Dedifferentiated amniotic fluid mesenchymal stem cell (primary cell): ENCODE measurements at regions not wholly inside any gene's neighbourhood (a gene's known extent, or its start where the extent isn't known, plus 50 kb on each side); places are given as distances from the start of the nearest gene placed in this dataset.
"Not testable (repeated sequence)": the region's sequence is repeated elsewhere in the genome, so short reads cannot be mapped to it uniquely, and the experiment has no call there.

Experiments used
- DNase-seq: peaks from one replicate; pipeline ENCODE4 v3.0.0-alpha.2; 2016; ENCODE audit errors: extremely low spot score

DNA sequence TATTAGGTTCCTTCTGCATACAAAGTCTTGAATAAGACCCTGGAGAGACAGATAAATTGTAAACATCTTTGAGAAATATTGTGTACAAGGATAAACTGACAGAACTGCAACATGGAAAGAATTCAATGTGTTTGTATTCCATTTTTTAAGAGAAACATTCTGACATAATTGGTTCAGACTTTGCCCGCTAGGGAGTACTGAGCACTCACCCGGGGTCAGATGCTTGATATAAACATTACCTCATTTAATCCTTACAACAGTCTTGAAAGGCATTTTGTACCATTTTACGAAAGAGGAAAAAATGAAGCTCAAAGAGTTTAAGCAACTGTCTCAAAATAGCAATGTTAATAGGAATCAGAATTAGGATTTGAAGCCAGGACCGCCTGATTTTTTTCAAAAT lies 416.7 kb upstream of the CRIM1 start:
- DNase-seq, result no peak

DNA sequence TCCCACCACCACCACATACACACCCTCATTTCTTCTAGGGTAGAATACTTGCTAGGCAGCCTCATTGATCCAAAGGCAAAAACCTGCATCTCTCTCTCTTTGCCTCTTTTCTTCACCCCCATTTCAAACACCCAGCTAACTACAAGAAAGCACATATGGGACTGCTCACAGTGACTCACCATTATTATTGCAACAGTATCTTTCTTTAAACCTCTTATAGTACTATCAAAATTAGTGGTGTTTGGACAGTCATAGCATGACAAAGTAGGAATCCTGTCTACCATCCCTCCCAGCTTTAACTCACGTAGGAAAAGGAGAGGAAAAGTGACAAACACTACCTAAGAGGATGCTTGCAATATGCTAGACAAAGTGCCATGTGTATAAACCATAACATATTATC lies 422.5 kb upstream of the CRIM1 start:
- no peak for DNase-seq

DNA sequence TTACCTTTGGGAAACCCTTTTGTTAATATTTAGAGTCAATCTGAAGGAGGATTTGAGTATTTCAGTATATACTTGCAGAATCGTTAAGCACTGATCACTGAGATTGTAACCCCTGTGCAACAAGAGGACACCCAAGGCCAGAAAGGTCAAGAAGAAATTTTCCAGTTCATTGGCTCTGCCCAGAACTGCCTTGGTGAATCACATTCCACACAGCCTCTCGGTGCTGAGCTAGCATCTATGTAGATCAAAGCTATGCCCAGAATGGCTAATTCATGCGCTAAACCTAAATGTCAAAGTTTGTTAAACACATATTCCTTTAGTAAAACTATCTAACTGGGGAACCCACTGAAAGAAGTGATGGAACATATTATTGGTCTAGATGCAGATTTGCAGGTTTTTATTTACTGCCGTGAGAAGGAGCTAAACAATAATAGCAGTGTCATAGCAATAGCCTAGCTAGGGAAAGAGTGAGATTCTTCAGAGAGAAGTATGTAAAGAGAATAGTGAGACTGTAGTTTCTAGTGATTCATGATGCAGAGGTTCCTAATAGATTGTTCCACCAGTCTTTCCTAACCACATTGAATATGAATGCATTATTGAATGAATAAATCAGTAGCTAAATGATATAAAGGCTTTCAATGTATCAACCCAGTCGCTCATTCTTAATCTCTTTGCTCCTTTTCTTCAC lies 423.2 kb upstream of the CRIM1 start:
- DNase-seq, result no peak

DNA sequence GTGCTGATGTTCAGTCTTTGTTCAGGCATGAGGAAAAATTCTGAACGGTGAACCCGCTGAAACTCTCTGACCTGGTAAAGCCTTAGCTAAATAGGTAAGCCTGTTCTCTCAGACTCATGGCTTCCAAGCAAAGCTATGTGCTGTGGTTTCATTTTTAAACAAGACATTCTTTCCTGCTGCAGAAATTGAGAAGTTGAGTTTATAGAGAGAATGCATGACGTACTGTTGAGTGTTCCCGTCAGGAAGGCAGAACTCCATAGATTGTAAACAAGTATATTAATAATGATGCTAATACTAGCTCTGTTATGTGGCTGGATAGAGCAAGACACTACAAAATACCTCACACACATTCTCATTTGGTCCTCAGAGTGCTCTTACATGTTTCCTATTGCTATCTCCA lies 424.0 kb upstream of the CRIM1 start:
- no peak for DNase-seq

DNA sequence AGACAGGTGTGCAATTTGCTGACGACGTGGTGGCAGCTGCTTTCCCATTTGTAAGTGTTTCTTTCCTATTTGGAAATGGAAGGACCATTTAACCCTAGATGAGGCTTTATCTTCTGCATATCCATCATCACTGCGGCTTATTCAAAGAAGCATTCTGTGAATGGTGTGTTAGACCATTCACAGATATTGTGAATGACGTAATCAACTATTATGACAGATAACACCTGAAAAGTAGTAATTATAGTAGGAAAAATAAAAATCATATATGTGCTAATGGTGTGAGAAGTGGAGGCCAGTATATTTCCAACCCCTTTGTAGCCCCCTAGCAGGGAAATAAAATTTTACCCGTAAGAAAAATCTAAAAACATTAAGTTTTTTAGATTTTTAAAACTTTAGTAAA lies 424.5 kb upstream of the CRIM1 start:
- DNase-seq, result no peak

DNA sequence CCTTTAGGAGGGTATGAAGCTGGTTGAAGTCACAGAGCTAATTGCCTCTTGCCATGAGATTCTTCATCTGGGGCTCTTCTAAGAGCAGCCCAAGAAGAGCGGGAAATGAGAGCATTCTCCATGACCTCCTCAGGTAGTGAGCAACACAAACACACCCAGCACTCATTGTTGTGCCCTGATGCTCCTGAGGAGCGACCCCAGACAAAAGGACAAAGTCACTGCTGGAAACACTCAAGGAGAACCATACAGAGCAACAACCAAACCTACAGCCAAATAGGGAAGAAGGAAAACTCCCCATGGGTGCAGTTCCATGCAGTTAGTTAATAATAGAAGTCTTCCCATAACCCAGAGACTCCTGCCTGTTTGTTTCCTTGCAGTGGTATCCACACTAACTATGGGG lies 426.0 kb upstream of the CRIM1 start:
- no peak for DNase-seq

DNA sequence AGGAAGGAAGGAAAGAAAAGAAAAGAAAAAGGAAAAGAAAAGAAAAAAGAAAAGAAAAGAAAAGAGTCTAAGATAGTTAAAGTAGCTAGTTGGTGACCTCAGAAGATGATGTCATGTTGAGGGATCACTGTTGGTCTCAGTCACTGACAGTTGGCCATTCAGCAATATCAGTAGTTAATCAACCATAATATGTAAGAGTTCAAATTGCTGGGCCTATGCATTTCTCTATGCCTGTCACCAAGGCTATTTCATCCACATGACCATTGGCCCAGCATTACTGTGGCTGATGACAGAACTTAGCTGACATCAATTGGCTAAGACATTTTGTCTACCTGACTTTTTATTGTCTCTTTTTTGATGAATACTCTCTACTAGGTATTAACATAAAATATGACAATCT lies 435.5 kb upstream of the CRIM1 start:
- DNase-seq, result no peak

DNA sequence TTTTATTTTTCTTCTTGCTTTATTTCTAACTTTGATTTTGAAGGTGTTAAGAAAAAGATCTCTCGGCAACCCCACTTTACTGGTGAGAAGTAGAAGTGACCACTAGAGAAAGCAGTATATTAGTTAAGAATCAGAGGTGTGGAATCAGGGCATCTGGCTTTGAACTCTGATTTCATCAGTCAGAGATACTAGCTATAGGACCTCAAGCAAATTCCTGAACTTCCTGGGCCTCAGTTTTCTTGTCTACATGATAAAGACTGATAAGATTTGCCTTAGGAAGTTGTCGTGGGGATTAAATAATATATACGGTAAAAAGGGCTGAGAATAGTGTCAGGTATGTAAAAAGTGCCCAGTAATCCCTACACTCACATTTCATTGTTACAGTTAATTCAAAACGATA lies 440.3 kb upstream of the CRIM1 start:
- no peak for DNase-seq

DNA sequence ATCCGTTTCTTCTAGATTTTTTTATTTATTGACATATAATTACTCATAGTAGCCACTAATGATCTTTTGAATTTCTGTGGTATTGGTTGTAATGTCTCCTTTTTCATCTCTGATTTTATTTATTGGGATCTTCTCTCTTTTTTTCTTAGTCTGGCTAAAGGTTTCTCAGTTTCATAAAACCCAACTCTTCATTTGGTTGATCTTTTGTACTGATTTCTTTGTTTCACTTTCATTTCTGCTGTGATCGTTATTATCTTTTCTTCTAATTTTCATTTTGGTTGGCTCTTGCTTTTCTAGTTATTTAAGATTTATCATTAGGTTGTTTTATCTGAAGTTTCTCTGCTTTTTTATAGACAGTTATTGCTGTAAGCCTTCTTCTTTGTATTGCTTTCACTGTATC lies 463.6 kb upstream of the CRIM1 start:
- no peak for DNase-seq

DNA sequence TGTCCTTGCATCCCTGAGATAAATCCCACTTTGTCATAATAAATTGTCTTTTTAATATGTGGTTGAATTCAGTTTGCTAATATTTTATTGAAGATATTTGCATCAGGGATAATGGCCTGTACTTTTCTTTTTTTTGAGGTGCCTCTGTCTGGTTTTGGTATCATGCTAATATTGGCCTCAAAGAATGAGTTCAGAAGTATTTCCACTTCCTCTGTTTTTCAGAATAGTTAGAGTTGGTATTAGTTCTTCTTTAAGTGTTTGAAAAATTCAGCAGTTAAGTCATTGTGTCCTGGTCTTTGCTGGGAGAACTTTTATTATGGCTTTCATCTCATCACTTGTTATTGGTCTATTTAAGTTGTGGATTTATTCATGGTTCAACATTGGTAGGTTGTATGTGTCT lies 464.1 kb upstream of the CRIM1 start:
- no peak for DNase-seq

DNA sequence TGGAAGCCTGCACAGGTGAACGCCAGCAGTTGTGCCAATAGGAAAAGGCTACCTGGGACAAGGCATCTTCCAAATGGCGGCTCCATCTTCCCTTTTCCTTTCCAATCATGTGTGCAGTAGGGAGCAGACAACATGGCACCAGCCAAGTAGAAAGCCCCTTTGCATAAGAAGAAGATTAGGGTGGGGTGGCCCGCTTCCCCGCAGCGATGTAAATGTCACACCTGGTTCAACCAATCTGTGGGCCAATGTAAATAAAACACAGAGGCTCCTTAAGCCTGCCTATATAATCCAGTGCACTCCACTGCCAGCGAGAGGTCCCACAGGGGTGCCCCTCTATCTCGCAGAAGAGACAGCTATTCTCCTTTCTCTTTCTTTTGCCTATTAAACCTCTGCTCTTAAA lies 468.4 kb upstream of the CRIM1 start:
- no peak for DNase-seq

DNA sequence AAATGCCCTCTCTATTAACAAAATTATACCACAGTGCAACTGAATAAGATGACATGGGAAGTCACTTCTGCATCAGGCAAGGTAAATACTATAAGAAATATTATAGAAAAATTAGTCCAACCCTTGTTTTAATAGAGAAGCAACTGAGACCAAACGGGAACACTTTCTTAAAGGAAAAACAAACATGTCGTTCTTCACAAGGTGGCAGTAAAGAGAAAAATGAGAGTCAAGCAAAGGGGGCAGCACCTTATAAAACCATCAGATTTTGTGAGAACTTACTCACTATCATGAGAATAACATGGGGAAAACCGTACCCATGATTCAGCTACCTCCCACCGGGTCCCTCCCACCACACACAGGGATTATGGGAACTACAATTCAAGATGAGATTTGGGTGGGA lies 481.7 kb upstream of the CRIM1 start:
- no peak for DNase-seq

DNA sequence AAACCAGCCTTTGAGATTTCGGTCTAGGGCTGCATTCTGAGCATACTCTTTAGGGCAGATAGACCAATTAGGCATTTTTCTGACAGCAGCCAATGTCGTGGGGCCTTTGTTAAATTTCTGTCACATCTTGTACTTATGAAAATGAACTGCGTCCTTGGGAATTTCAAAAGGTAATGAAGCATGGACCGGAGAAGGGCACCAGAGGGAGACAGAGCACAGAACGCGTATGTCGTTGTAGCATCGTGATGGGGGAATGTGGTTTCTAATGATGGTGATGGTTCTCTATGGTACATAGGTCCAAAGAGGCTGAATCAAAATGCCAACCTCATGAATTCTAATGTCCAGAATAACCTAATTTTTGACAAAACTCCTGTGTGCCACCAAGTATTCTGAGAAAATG lies 483.9 kb upstream of the CRIM1 start:
- DNase-seq, result no peak

DNA sequence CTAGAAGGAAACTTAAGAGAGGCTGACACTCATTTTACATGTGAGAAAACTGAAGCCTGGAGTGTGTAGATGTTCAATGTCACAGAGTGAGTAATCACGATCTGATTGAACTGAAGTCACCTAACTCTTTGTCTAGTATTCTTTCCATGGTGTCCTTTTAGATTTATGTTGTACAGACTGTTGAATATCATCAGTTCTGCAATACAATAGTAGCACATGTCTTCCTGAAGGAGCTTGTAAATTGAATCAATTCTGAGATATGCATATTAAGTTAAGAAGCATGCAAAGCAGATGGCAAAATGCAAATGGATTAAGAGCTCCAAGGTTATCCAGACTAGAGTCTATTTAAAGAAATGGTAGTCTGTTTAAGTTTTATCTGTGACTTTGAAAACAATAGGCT lies 484.9 kb upstream of the CRIM1 start:
- DNase-seq, result no peak

DNA sequence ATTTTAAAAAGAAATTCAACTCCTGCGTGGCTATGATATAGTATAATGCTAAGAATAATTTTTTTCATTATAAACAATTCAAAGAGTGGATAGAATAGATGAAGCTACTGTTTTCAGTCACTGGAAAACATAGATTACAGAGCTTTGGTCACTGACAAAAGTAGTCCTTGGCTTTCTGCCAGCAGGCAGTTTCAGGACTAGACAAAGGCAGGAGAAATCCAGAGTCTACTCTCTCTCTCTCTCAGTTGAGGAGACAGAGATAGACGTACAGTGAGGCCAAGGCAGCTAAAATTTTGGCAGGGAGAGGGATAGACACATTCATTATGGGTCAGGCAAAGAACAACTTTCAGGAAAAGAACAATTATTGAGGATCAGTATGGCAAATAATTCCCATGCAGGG lies 491.4 kb upstream of the CRIM1 start:
- DNase-seq, result no peak

DNA sequence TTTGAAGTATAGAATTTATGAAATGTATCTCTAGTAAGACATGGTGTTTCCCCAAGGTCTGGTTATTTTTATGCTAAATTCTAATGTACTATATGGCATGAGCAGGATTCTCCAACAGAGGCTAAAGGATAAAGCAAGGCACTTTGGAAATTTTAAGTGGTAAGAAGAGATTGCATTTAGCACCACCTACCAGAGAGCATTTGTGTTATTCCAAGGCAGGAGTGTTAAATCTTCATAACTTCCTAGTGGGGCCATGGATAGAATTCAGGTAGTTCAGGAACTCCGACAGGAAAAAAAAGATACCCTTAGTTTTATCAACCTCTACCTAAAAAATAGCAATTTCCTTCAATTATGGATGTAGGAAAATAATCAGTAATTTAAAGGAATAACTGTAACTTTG lies 497.4 kb upstream of the CRIM1 start:
- no peak for DNase-seq

DNA sequence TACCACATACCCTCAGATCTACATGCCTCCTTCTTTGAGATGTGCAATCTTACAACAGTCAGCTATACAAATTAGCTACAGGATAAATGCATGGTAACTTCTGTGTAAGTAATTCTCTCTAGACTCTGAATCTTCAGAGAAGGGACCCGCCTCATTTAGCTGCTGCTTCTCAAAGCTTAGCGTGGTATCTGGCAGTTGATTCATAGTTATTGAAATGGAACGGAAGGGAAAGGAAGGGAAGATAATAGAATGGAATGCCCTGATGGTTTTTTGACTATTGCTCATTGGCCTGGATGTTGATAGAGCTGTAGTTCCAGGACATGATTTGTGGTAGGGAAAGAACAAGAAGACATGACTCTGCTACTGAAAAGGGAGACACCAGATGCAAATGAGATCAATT lies 498.1 kb upstream of the CRIM1 start:
- no peak for DNase-seq

DNA sequence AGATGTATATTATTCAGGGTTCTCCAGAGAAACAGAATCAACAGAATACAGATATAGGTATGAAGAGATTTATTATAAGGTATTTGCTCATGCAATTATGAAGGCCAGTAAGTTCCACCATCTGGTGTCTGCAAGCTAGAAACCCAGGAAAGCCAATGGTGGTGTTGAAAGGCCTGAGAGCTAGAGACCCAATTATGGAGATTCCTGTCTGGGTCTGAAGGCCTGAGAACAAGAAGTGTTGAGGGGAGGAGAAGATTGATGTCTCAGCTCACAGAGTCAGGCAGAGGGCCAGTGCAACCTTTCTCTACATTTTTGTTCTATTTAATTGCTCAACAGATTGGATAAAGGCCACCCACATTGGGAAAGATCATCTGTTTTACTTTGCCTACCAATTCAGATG lies 524.2 kb upstream of the CRIM1 start:
- no peak for DNase-seq

DNA sequence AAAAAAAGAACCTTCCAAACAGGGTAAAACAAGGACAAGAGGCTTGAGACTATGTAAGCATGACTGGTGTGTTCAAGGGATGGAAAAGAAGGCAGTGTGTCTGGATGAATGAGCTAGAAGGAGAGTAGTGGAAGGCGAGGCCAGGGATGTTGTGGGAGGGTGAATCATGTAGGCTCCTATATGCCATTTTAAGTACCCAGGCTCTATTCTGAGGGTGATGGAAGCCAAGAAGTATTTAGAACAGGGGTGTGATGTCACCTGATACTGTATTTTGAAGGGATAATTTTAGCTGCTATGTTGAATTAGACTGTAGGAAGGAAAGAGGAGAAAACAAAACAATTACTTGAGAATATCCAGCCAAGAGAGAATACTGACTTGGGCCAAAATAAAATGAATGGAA lies 524.7 kb upstream of the CRIM1 start:
- no peak for DNase-seq

DNA sequence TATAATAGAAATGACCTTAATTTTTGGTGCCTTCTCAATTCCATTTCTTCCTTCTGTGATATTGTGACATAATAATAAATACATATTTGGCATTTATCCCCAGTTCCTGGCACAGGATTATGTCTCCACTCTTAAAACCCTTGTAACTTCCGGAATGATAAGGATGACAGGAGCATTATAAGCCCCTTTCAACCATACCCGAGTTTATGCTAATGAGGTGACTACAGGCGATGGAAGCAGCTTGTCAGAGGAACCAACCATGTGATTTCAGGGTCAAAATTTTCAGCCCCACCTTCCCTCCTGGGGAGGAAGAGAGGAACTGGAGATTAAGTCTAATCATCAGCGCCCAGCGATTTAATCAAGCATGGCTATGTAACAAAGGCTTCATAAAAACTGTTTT lies 528.5 kb upstream of the CRIM1 start:
- DNase-seq, result no peak

DNA sequence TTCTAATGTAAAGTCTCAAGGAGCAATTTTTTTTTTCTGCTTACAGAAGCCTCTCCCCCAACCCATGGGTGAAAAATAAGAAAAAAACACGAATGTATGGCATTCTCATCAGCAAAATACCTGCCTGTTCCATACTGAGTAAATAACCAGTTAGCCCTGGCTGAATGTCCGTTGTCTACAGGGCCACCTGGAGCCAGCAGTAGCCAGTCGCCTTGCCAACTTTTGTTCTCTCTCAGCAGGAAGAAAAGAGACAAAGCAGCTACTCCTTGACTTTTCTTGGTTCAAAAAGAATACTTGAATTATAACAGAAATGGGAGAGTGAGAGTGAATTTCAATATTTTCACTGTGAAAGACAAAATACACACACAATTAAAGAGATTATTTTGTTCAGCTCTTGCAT lies 532.9 kb upstream of the CRIM1 start:
- DNase-seq, result no peak

DNA sequence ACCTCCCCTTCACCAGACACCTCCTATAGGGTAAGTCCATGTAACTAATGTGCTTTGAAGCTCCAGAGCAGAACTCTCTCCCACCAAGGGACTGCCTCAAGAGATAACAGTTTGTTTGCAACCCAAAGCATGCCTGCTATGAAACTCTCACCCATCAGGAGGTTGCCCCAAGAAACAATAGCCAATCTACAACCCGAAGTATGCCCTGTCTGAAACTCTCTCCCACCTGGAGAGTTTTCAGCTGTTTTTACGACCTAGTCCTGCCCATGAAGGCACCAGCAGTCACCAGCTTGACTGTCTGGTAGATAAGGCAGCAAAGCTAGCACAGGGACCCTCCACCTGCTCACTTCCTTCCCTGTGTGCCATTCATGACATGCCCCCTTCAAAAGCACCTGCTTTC lies 533.9 kb upstream of the CRIM1 start:
- no peak for DNase-seq

DNA sequence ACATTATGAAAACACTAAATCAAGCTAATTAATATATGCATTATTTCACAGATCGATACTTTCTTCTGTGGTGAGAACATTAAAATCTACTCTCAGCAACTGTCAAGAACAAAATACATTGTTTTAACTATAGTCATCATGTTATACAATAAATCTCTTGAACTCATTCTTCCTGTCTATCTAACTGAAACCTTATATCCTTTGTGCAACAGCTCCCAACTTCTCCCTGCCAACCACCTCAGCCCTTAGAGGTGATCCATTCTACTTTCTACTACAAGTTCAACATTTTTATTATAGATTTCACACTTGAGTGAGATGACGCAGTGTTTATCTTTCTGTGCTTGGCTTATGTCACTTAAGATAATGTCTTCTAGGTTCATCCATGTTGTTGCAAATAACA lies 535.2 kb upstream of the CRIM1 start:
- no peak for DNase-seq

DNA sequence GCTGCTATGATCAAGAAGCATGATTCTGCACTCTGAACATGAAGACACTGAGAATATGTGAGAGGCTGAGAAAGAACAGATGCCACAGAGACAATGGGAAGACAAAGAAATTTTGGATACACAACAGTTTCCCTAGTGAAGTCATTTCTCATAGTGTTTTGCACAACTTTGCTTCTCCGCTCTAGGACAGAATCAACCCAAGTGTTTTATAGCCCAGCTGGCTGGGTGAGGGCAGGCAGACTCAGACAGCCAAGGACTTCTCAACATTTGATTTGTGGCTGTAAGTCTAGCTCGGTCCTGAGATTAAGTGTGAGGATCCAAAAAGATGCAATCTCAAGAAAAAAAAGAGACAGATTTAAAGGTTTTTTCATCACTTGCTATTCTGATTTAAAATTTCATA lies 536.5 kb upstream of the CRIM1 start:
- no peak for DNase-seq

DNA sequence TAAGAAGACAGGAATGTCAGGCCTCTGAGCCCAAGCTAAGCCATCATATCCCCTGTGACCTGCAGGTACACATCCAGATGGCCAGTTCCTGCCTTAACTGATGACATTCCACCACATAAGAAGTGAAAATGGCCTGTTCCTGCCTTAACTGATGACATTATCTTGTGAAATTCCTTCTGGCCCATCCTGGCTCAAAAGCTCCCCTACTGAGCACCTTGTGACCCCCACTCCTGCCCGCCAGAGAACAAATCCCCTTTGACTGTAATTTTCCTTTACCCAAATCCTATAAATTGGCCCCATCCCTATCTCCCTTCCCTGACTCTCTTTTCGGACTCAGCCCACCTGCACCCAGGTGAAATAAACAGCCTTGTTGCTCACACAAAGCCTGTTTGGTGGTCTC lies 537.2 kb upstream of the CRIM1 start:
- not testable (repeated sequence) for DNase-seq
